CD8-positive, alpha-beta memory T cell (primary cell): ENCODE measurements at regions not wholly inside any gene's neighbourhood (a gene's known extent, or its start where the extent isn't known, plus 50 kb on each side); places are given as distances from the start of the nearest gene placed in this dataset.

Source experiments
- CTCF ChIA-PET: fragments of 350-600 bp; sonication (Branson Sonifier 250); formaldehyde crosslinking; loops from one replicate; lab custom pipeline; 2021; ENCODE audit warnings: antibody characterized with exemption; lab: Charles Lee
- POLR2A ChIA-PET: fragments of 350-600 bp; sonication (Branson Sonifier 250); formaldehyde crosslinking; loops from one replicate; lab custom pipeline; 2021; ENCODE audit warnings: antibody characterized with exemption; lab: Charles Lee
- DNase-seq, 5 donors: peaks; one replicate each; pipeline versions ENCODE4 v3.0.0 to v3.0.0-alpha.2; 2020 to 2022; ENCODE audit warnings: mixed read lengths in 1 of 5
- H3K27ac ChIP-seq: one replicate; pipeline ENCODE4 v1.7.0; 2013; ENCODE audit warnings: low read depth, mild to moderate bottlenecking, low read length, moderate library complexity
- H3K27me3 ChIP-seq: 2 replicates; pipeline ENCODE4 v1.7.0; 2013; ENCODE audit warnings: low read length, mild to moderate bottlenecking; ENCODE audit not compliant: insufficient read depth, poor library complexity, severe bottlenecking
- H3K36me3 ChIP-seq: 2 replicates; pipeline ENCODE4 v1.7.0; 2013; ENCODE audit warnings: mild to moderate bottlenecking, low read length, moderate library complexity; ENCODE audit not compliant: insufficient read depth
- H3K4me1 ChIP-seq: 2 replicates; pipeline ENCODE4 v1.7.0; 2013; ENCODE audit warnings: mild to moderate bottlenecking, low read length, moderate library complexity; ENCODE audit not compliant: insufficient read depth
- H3K4me3 ChIP-seq: 2 replicates; pipeline ENCODE4 v1.7.0; 2013; ENCODE audit warnings: mild to moderate bottlenecking, low read length
- H3K9me3 ChIP-seq: 2 replicates; pipeline ENCODE4 v1.7.0; 2013; ENCODE audit warnings: mild to moderate bottlenecking, low read length
- H3K27ac Mint-ChIP-seq, 8 donors: one replicate each; pipeline ENCODE4 v1.8.0; 2020 to 2021; ENCODE audit warnings: mixed read lengths in 8 of 8, mild to moderate bottlenecking in 6 of 8, inconsistent platforms in 3 of 8, moderate library complexity in 3 of 8
- H3K27me3 Mint-ChIP-seq, 2 donors: one replicate each; pipeline ENCODE4 v1.8.0; 2020 to 2021; ENCODE audit warnings: mixed read lengths in 2 of 2, mild to moderate bottlenecking in 1 of 2, moderate library complexity in 1 of 2
- H3K36me3 Mint-ChIP-seq, 3 donors: one replicate each; pipeline ENCODE4 v1.8.0; 2020 to 2021; ENCODE audit warnings: mixed read lengths in 3 of 3, inconsistent platforms in 1 of 3, mild to moderate bottlenecking in 1 of 3
- H3K4me1 Mint-ChIP-seq, 3 donors: one replicate each; pipeline ENCODE4 v1.8.0; 2020 to 2021; ENCODE audit warnings: mixed read lengths in 3 of 3, inconsistent platforms in 1 of 3, mild to moderate bottlenecking in 1 of 3
- H3K4me3 Mint-ChIP-seq, 7 donors: one replicate each; pipeline ENCODE4 v1.8.0; 2020 to 2021; ENCODE audit warnings: mixed read lengths in 7 of 7, mild to moderate bottlenecking in 6 of 7, moderate library complexity in 4 of 7, inconsistent platforms in 2 of 7
- H3K9me3 Mint-ChIP-seq, 5 donors: one replicate each; pipeline ENCODE4 v1.8.0; 2020 to 2022; ENCODE audit warnings: mixed read lengths in 5 of 5, mild to moderate bottlenecking in 3 of 5, moderate library complexity in 2 of 5, inconsistent platforms in 1 of 5

DNA sequence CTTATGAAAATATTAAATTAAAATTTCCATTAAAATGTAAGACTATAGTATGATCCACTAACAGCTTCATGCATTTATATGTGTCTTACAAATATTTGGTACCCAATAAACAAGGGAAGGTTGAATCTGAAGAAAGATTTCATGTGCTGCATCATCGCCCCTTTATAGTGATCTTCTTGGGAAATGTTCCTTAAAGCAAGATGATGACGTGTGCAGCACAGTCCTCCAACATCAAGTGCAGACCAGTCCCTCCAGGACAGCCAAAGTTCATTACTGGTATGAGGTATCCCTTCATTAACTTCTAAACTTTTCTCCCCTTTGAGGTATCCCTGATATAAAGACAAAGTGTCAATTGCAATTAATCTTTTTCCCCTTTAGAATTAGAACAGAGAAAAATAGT lies 567.0 kb downstream of the METTL15 start:
- Mint-ChIP-seq H3K27me3 (no peaks in the 10 kb centered on the region), H3K4me3 (no peak overlapping the region), H3K9me3 (peaks cover 0 to 8% (median 3%) of the 10 kb centered on the region in 5 donors), H3K4me1 (no peaks in the 10 kb centered on the region), H3K36me3 (no peaks in the 10 kb centered on the region), H3K27ac (no peak overlapping the region)
- DNase-seq = no peak
- Histone ChIP-seq H3K9me3 (no peaks in the 10 kb centered on the region), H3K27me3 (no peaks in the 10 kb centered on the region), H3K4me3 (no peak overlapping the region), H3K36me3 (no peaks in the 10 kb centered on the region), H3K27ac (no peak overlapping the region), H3K4me1 (no peaks in the 10 kb centered on the region)
- ChIA-PET POLR2A (no interaction called here), CTCF (no interaction called here)

DNA sequence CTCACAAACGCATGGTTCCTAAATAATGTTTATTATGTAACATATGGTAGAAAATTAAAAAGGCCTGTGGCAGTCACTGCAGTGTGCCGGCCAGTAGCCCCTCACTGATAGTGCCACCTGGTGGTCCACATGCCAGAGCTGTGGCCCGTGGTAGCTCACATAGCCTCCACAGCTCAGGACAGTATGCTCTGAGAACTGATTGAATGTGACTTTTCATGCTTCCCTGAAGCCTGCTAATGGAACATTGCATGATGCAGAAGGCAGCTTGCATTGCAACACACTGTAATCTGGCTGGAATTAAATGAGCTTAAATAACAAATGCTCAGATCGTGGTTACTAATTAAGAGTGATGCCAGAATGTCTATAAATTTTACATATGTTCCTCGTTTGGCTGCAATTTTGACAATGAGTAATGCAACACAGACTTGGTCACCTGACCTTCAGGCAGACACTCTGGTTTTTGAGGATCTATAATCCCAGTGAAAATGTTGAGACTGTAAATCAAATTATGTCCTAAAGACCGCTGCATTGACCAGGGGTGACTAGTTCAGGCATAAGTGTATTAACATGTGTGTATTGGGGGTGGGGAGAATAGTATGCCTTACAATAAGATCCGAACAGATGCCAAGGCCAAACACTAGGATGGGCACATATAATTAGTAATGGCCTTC lies 566.4 kb downstream of the METTL15 start:
- no peaks in the 10 kb centered on the region for H3K36me3 ChIP-seq
- Mint-ChIP-seq H3K9me3 (peaks cover 0 to 8% (median 2%) of the 10 kb centered on the region in 5 donors), H3K4me1 (no peaks in the 10 kb centered on the region), H3K36me3 (no peaks in the 10 kb centered on the region), H3K4me3 (no peak overlapping the region), H3K27me3 (no peaks in the 10 kb centered on the region), H3K27ac (no peak overlapping the region)
- no peak overlapping the region for H3K27ac ChIP-seq
- POLR2A ChIA-PET = no interaction called here
- H3K27me3 ChIP-seq = no peaks in the 10 kb centered on the region
- CTCF ChIA-PET = no interaction called here
- no peaks in the 10 kb centered on the region for H3K4me1 ChIP-seq
- no peak overlapping the region for H3K4me3 ChIP-seq
- no peak for DNase-seq
- no peaks in the 10 kb centered on the region for H3K9me3 ChIP-seq

DNA sequence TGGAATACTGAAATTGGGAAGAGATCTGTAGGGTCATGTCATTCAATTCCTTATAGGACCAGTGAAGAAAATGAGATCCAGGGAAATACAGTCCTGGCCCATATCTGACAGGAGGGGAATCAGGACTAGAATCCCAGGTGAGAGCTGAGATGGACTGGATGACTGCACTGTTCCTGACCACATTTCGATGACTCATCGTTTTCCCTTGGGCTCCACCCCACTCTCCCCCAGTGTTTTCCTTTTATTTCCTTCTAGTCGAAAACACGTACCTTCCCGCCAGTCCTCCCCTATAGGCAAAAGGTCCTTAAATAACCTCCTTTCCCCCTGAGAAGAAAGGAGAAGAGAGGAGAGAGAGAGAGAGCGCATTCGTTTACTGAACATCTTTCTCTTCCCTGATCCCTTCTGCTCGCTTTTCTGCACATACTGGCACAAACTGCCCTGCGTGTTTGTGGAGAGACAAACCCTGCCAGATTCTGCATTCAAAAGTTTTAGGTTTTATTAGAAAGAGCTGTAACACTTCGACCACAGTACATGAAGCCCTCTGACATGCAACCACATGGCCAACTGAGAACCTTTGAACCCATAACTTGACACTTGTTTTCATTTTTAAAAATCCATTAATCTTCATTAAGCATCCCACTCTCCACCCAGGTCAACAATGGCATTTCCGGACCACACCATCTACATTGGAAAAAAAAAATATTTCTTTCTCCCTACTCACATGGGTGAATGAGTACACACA lies 565.7 kb downstream of the METTL15 start:
- no peak overlapping the region for H3K27ac Mint-ChIP-seq
- POLR2A ChIA-PET = no interaction called here
- CTCF ChIA-PET = no interaction called here

DNA sequence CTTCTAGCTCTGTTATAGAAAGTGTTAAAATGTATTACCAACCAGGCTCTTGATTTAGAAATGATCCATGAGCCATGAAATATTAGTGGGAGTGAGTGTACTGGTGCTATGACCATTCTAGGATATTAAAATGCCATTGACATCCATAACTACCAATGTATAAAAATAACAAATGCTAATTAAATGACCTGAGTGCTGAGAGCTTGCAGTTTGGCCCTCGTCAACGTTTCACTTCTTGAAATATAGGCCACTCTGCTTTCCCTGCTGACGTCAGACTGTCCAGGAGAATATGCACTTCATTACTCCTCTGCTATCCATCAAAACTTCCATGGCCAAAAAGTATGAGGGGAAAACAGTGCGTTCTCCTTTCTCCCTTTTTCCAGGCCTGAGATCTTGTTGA lies 563.1 kb downstream of the METTL15 start:
- ChIA-PET POLR2A (no interaction called here), CTCF (no interaction called here)
- no peaks in the 10 kb centered on the region for H3K27me3 ChIP-seq
- Mint-ChIP-seq H3K36me3 (no peaks in the 10 kb centered on the region), H3K4me1 (no peaks in the 10 kb centered on the region), H3K27ac (no peak overlapping the region), H3K27me3 (no peaks in the 10 kb centered on the region), H3K4me3 (no peak overlapping the region), H3K9me3 (peaks cover 0 to 12% (median 2%) of the 10 kb centered on the region in 5 donors)
- H3K4me1 ChIP-seq = no peaks in the 10 kb centered on the region
- no peak overlapping the region for H3K4me3 ChIP-seq
- H3K36me3 ChIP-seq = no peaks in the 10 kb centered on the region
- no peak overlapping the region for H3K27ac ChIP-seq
- DNase-seq = no peak
- H3K9me3 ChIP-seq = no peaks in the 10 kb centered on the region

More for the DNA sequence above, 565.7 kb downstream of the METTL15 start:
- no peaks in the 10 kb centered on the region for H3K4me1 ChIP-seq
- H3K9me3 Mint-ChIP-seq = peaks cover 0 to 8% (median 2%) of the 10 kb centered on the region in 5 donors
- H3K4me3 ChIP-seq = no peak overlapping the region
- no peak for DNase-seq
- no peak overlapping the region for H3K27ac ChIP-seq
- H3K27me3 ChIP-seq = no peaks in the 10 kb centered on the region
- H3K9me3 ChIP-seq = no peaks in the 10 kb centered on the region
- no peaks in the 10 kb centered on the region for H3K36me3 ChIP-seq
- no peaks in the 10 kb centered on the region for H3K36me3 Mint-ChIP-seq
- H3K27me3 Mint-ChIP-seq = no peaks in the 10 kb centered on the region
- no peaks in the 10 kb centered on the region for H3K4me1 Mint-ChIP-seq
- H3K4me3 Mint-ChIP-seq = no peak overlapping the region

DNA sequence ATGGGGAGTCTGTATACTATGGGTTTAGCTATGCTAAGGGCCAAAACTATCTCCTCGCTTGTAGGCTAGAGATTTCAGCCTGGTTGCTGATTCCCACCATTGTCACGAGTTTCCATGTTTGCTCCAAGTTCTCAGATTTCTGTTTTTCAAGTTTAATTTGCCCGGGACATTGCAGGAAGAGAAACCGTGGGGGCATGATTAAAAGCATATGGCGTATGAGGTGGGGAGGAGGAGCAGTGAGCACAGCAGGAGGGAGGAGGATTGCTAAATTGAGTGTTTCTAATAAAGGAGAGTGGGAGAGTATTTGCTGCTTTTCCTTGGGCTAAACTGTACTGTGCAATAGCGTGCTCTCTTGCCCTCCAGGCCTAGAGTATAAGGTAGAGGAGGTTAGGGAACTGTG lies 558.4 kb downstream of the METTL15 start:
- Histone ChIP-seq H3K27ac (no peak overlapping the region), H3K27me3 (no peaks in the 10 kb centered on the region), H3K36me3 (no peaks in the 10 kb centered on the region), H3K9me3 (no peaks in the 10 kb centered on the region), H3K4me1 (no peaks in the 10 kb centered on the region), H3K4me3 (no peak overlapping the region)
- Mint-ChIP-seq H3K9me3 (peaks cover 0 to 5% (median 2%) of the 10 kb centered on the region in 5 donors), H3K4me3 (no peak overlapping the region), H3K27ac (no peak overlapping the region), H3K36me3 (no peaks in the 10 kb centered on the region), H3K4me1 (no peaks in the 10 kb centered on the region), H3K27me3 (no peaks in the 10 kb centered on the region)
- ChIA-PET POLR2A (no interaction called here), CTCF (no interaction called here)
- no peak for DNase-seq

DNA sequence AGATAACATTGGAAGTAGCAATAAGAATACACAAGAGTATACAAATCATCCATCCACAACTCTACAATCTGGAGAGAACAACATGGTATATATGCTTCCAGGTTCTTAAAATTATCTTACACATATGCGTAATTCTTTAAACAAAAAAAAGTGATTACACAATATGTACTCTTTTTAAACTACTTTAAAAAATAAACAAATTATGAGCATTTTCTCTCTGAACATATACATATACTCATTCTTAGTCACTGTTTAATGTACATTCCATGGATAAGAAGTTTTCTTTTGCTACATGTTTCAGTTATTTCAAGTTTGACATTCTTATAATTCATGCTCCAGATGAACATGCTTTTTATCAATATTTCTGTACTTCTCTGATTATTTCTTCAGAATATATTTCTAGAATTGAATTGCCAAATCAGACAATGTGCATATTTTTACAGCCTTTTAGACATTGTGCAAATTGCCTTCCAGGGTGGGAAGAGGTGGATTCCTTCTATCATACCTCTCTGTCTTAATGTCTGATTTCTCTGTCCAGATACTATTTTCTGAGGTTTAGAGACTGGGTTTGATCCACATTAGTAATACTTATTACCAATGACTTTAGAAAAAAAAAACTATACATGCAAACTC lies 551.6 kb downstream of the METTL15 start:
- Histone ChIP-seq H3K36me3 (no peaks in the 10 kb centered on the region), H3K4me1 (no peaks in the 10 kb centered on the region), H3K9me3 (no peaks in the 10 kb centered on the region), H3K27ac (no peak overlapping the region), H3K4me3 (no peak overlapping the region), H3K27me3 (no peaks in the 10 kb centered on the region)
- H3K9me3 Mint-ChIP-seq = peaks cover 0 to 11% (median 4%) of the 10 kb centered on the region in 5 donors
- H3K4me1 Mint-ChIP-seq = no peaks in the 10 kb centered on the region
- no peak overlapping the region for H3K27ac Mint-ChIP-seq
- ChIA-PET CTCF (no interaction called here), POLR2A (no interaction called here)
- no peak overlapping the region for H3K4me3 Mint-ChIP-seq
- no peaks in the 10 kb centered on the region for H3K36me3 Mint-ChIP-seq
- no peak for DNase-seq
- peaks cover 0 to 1% of the 10 kb centered on the region in 2 donors for H3K27me3 Mint-ChIP-seq

DNA sequence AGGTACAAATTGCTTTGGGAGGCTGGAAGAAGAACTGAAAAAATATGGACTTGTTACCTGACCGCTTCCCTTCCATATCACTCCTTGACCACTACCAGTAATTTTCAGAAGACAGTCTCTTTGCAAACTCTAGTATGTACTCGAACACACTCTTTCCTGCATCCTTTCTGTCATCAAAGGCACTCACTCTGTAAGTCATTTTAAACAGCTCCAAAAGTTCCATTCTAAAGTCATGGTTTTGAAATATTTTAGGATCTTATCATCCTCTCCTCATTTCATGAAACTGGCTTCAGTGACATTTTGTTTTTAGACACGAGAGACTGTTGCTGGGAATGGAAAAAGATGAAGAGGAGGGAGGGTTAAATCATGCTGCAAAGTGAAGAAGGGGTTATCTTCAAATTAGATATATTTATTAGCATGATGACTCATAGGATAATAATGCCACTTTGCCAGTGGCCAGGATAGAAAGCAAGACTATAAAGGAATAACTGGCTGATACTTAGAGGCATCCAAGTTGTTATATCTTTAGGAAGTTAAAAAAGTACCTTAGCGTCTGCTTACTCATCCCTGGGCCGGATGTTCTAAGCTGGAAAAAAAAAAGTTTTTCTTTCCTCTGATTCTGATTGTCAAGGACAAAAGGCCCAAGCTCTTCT lies 549.3 kb downstream of the METTL15 start:
- peaks cover 0 to 1% of the 10 kb centered on the region in 2 donors for H3K27me3 Mint-ChIP-seq
- H3K9me3 Mint-ChIP-seq = peaks cover 0 to 11% (median 4%) of the 10 kb centered on the region in 5 donors
- H3K4me1 Mint-ChIP-seq = no peaks in the 10 kb centered on the region
- no peaks in the 10 kb centered on the region for H3K36me3 Mint-ChIP-seq
- ChIA-PET POLR2A (no interaction called here), CTCF (no interaction called here)
- H3K4me3 Mint-ChIP-seq = no peak overlapping the region
- H3K27ac Mint-ChIP-seq = no peak overlapping the region
- DNase-seq = no peak
- Histone ChIP-seq H3K27me3 (no peaks in the 10 kb centered on the region), H3K4me1 (no peaks in the 10 kb centered on the region), H3K36me3 (no peaks in the 10 kb centered on the region), H3K9me3 (no peaks in the 10 kb centered on the region), H3K4me3 (no peak overlapping the region), H3K27ac (no peak overlapping the region)

DNA sequence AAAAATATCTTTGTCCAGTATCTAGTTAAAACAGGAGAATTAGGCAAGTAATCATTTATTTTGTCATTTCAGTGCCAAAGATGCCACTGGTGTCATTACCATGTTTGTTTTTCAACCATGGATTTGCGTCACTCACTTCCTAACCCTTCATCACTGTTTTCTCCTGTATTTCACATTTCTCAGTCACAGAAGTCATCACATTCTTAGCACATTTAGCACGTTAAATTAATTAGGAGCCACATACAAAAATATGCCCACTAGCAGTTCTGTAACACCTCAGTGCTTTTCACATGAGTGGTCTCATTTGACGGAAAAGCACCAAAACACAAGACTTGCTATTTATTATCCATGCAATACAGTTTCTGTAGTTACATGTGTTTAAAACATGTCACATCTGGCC lies 546.0 kb downstream of the METTL15 start:
- DNase-seq = no peak
- CTCF ChIA-PET = no interaction called here
- no peaks in the 10 kb centered on the region for H3K4me1 Mint-ChIP-seq
- no peak overlapping the region for H3K27ac Mint-ChIP-seq
- Histone ChIP-seq H3K9me3 (no peaks in the 10 kb centered on the region), H3K36me3 (no peaks in the 10 kb centered on the region), H3K27me3 (no peaks in the 10 kb centered on the region), H3K27ac (no peak overlapping the region), H3K4me1 (no peaks in the 10 kb centered on the region), H3K4me3 (no peak overlapping the region)
- no peaks in the 10 kb centered on the region for H3K27me3 Mint-ChIP-seq
- H3K9me3 Mint-ChIP-seq = peaks cover 0 to 7% (median 6%) of the 10 kb centered on the region in 5 donors
- POLR2A ChIA-PET = no interaction called here
- H3K4me3 Mint-ChIP-seq = no peak overlapping the region
- no peaks in the 10 kb centered on the region for H3K36me3 Mint-ChIP-seq
